CD4-positive, alpha-beta T cell (primary cell): ENCODE measurements at regions not wholly inside any gene's neighbourhood (a gene's known extent, or its start where the extent isn't known, plus 50 kb on each side); places are given as distances from the start of the nearest gene placed in this dataset.
"Not testable (repeated sequence)": the region's sequence is repeated elsewhere in the genome, so short reads cannot be mapped to it uniquely, and the experiment has no call there.

Experiments used
- ATAC-seq: fragments of 200-7000 bp; cut with Tn5 transposase; one replicate; pipeline ENCODE4 v1.10.0; 2022; ENCODE audit warnings: mild to moderate bottlenecking; ENCODE audit not compliant: poor library complexity
- CTCF ChIA-PET: fragments of 350-600 bp; sonication (Branson Sonifier 250); formaldehyde crosslinking; loops from one replicate; lab custom pipeline; 2021; ENCODE audit warnings: antibody characterized with exemption, inconsistent platforms; lab: Charles Lee
- POLR2A ChIA-PET: fragments of 350-600 bp; sonication (Branson Sonifier 250); formaldehyde crosslinking; loops from one replicate; lab custom pipeline; 2021; ENCODE audit warnings: antibody characterized with exemption, inconsistent platforms; lab: Charles Lee
- DNase-seq, 14 experiments: peaks; one replicate each; pipeline ENCODE4 v3.0.0-alpha.2; 2013 to 2020; ENCODE audit warnings: mixed read lengths in 2 of 14
- H3K27ac ChIP-seq, 2 donors: one replicate each; pipeline versions ENCODE4 v1.5.1 to v1.7.0; 2013; ENCODE audit warnings: low read length in 2 of 2, low read depth in 1 of 2, mild to moderate bottlenecking in 1 of 2
- H3K27me3 ChIP-seq, 2 experiments: 1 replicate in 1 of 2; 2 replicates in 1 of 2; pipeline versions ENCODE4 v1.6.1 to v1.7.0; 2013; ENCODE audit warnings: low read length in 2 of 2, control low read depth in 1 of 2, mild to moderate bottlenecking in 1 of 2, moderate library complexity in 1 of 2; ENCODE audit not compliant: insufficient read depth in 2 of 2, control insufficient read depth in 1 of 2
- H3K36me3 ChIP-seq: one replicate; pipeline ENCODE4 v1.6.1; 2013; ENCODE audit warnings: low read length, control low read depth; ENCODE audit not compliant: insufficient read depth
- H3K4me1 ChIP-seq: one replicate; pipeline ENCODE4 v1.6.1; 2013; ENCODE audit warnings: low read length, control low read depth; ENCODE audit not compliant: insufficient read depth
- H3K4me3 ChIP-seq: one replicate; pipeline ENCODE4 v1.5.1; 2013; ENCODE audit warnings: mild to moderate bottlenecking, low read length, moderate library complexity
- H3K9me3 ChIP-seq, 2 experiments: 1 replicate in 1 of 2; 2 replicates in 1 of 2; pipeline versions ENCODE4 v1.6.1 to v1.7.0; 2013; ENCODE audit warnings: low read length in 2 of 2, mild to moderate bottlenecking in 2 of 2, control low read depth in 1 of 2, moderate library complexity in 1 of 2; ENCODE audit not compliant: control insufficient read depth in 1 of 2, insufficient read depth in 1 of 2
- H3K27ac Mint-ChIP-seq: one replicate; pipeline ENCODE4 v1.8.0; 2020; ENCODE audit warnings: mixed read lengths
- H3K27me3 Mint-ChIP-seq: one replicate; pipeline ENCODE4 v1.8.0; 2021; ENCODE audit warnings: mixed read lengths
- H3K36me3 Mint-ChIP-seq: one replicate; pipeline ENCODE4 v1.8.0; 2021; ENCODE audit warnings: low read depth, mixed read lengths
- H3K4me1 Mint-ChIP-seq: one replicate; pipeline ENCODE4 v1.8.0; 2021; ENCODE audit warnings: low read depth, mixed read lengths
- H3K4me3 Mint-ChIP-seq: one replicate; pipeline ENCODE4 v1.8.0; 2020; ENCODE audit warnings: mild to moderate bottlenecking, mixed read lengths
- H3K9me3 Mint-ChIP-seq: one replicate; pipeline ENCODE4 v1.8.0; 2020; ENCODE audit warnings: mixed read lengths
- intact Hi-C, 2 experiments: fragments of 100-400 bp; cut with DNase I in 1 of 2; cut with micrococcal nuclease in 1 of 2; formaldehyde crosslinking; loops; one replicate each; pipeline versions ENCODE4 v1.15.1 to v1.9.0; 2023 to 2025; cut with DNase I, micrococcal nuclease
- TF ChIP-seq, protein P1 (sequence below): fragments of 200-600 bp; IDR thresholded peaks from one replicate; pipeline ENCODE4 v1.8.0; 2022; ENCODE audit warnings: antibody characterized with exemption, mild to moderate bottlenecking

DNA sequence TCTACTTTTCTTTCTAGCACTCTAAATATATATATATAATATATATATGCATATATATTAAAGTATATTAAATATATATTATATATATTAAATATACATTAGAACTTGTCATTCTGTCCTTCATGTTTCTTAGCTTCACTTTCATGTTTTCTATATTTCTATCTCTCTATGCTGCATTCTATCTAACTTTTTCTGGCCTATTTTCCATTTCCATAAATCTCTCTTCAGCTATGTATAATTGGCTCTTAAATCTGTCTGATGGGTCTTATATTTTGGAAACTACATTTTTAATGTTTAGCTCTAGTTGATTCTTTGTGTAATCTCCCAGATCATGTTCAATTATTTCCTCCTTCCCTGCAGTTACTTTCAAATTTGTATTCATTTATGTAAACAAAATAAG lies 72.2 kb downstream of the MTNR1B start:
- Histone ChIP-seq H3K4me1 (no peaks in the 10 kb centered on the region), H3K9me3 (peaks cover 6 to 8% of the 10 kb centered on the region in 2 experiments), H3K4me3 (no peak overlapping the region), H3K27ac (no peak overlapping the region), H3K27me3 (no peaks in the 10 kb centered on the region), H3K36me3 (no peaks in the 10 kb centered on the region)
- H3K4me3 Mint-ChIP-seq: no peak overlapping the region
- ATAC-seq (no peak), DNase-seq (no peak)
- intact Hi-C loops: no loop called here
- H3K9me3 Mint-ChIP-seq: peaks cover 5% of the 10 kb centered on the region
- H3K27ac Mint-ChIP-seq: no peak overlapping the region
- ChIA-PET CTCF (no interaction called here), POLR2A (no interaction called here)
- H3K27me3 Mint-ChIP-seq: peaks cover 8% of the 10 kb centered on the region
- H3K36me3 Mint-ChIP-seq: no peaks in the 10 kb centered on the region
- TF ChIP-seq, protein P1, sequence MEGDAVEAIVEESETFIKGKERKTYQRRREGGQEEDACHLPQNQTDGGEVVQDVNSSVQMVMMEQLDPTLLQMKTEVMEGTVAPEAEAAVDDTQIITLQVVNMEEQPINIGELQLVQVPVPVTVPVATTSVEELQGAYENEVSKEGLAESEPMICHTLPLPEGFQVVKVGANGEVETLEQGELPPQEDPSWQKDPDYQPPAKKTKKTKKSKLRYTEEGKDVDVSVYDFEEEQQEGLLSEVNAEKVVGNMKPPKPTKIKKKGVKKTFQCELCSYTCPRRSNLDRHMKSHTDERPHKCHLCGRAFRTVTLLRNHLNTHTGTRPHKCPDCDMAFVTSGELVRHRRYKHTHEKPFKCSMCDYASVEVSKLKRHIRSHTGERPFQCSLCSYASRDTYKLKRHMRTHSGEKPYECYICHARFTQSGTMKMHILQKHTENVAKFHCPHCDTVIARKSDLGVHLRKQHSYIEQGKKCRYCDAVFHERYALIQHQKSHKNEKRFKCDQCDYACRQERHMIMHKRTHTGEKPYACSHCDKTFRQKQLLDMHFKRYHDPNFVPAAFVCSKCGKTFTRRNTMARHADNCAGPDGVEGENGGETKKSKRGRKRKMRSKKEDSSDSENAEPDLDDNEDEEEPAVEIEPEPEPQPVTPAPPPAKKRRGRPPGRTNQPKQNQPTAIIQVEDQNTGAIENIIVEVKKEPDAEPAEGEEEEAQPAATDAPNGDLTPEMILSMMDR: no peak
- H3K4me1 Mint-ChIP-seq: no peaks in the 10 kb centered on the region

DNA sequence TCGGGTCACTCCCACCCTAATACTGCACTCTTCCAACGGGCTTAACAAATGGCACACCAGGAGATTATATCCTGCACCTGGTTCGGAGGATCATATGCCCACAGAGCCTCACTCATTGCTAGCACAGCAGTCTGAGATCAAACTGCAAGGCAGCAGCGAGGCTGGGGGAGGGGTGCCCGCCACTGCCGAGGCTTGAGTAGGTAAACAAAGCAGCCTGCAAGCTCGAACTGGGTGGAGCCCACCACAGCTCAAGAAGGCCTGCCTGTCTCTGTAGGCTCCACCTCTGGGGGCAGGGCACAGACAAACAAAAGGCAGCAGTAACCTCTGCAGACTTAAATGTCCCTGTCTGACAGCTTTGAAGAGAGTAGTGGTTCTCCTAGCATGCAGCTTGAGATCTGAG lies 73.7 kb downstream of the MTNR1B start:
- H3K27ac Mint-ChIP-seq, H3K9me3 ChIP-seq, POLR2A ChIA-PET, H3K4me1 ChIP-seq, H3K36me3 ChIP-seq, H3K4me3 Mint-ChIP-seq, H3K9me3 Mint-ChIP-seq, ATAC-seq, H3K4me1 Mint-ChIP-seq, CTCF ChIA-PET, H3K27me3 Mint-ChIP-seq, H3K36me3 Mint-ChIP-seq, H3K27me3 ChIP-seq, intact Hi-C loops, DNase-seq, H3K4me3 ChIP-seq, H3K27ac ChIP-seq: not testable (repeated sequence)

DNA sequence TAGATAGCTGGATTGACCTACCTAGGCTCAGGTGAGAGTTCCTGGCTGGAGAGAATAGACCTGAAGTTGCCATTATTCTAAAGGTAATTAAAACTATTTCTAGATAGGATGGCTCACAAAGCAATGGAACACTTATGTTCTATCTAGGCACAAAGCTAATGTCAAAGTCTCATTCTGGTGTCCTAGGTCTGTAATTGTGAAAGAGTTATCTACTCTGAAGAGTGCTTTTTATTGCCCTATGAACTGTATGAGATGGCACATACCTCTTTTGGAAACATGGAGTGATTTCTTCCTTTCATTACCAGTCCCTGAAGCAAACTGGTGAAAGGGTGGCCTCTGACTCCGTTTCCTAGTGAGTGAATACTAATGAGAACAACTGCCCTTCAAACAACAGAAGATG lies 80.3 kb downstream of the MTNR1B start:
- intact Hi-C loops: no loop called here
- TF ChIP-seq, protein P1: no peak
- ChIA-PET POLR2A (no interaction called here), CTCF (no interaction called here)
- Mint-ChIP-seq H3K36me3 (no peaks in the 10 kb centered on the region), H3K9me3 (no peaks in the 10 kb centered on the region), H3K27me3 (no peaks in the 10 kb centered on the region), H3K4me1 (no peaks in the 10 kb centered on the region), H3K27ac (no peak overlapping the region), H3K4me3 (no peak overlapping the region)
- Histone ChIP-seq H3K27me3 (no peaks in the 10 kb centered on the region), H3K4me1 (no peaks in the 10 kb centered on the region), H3K36me3 (no peaks in the 10 kb centered on the region), H3K4me3 (no peak overlapping the region), H3K27ac (no peak overlapping the region), H3K9me3 (no peaks in the 10 kb centered on the region)
- ATAC-seq (no peak), DNase-seq (no peak)

DNA sequence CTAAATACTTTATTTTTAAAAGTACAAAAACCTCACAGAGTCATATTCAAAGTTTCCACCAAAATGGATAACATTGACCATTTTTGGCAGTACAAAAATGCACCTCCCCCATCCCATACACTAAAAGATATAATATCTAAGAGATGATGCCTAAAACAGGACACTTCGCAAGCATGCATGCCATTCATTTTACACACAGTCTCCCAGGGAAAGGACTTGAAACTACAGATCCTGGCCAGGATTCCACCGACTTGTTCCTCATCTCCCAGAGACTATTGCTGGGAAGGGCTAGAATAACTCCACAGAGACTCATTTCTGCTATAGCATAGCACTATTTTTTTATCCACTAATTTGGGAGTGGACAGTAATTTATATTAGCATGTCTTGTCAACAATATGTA lies 81.7 kb downstream of the MTNR1B start:
- Mint-ChIP-seq H3K27ac (no peak overlapping the region), H3K27me3 (no peaks in the 10 kb centered on the region), H3K4me3 (no peak overlapping the region), H3K4me1 (no peaks in the 10 kb centered on the region), H3K36me3 (no peaks in the 10 kb centered on the region), H3K9me3 (peaks cover 2% of the 10 kb centered on the region)
- Histone ChIP-seq H3K4me3 (no peak overlapping the region), H3K36me3 (no peaks in the 10 kb centered on the region), H3K27ac (no peak overlapping the region), H3K4me1 (no peaks in the 10 kb centered on the region), H3K27me3 (no peaks in the 10 kb centered on the region), H3K9me3 (no peaks in the 10 kb centered on the region)
- ChIA-PET CTCF (no interaction called here), POLR2A (no interaction called here)
- TF ChIP-seq, protein P1: no peak
- no peak for DNase-seq
- intact Hi-C loops: no loop called here
- no peak for ATAC-seq
